Ishikawa (cell line): ENCODE measurements at regions not wholly inside any gene's neighbourhood (a gene's known extent, or its start where the extent isn't known, plus 50 kb on each side); places are given as distances from the start of the nearest gene placed in this dataset.

Source experiments
- CREB1 ChIP-seq: IDR thresholded peaks from 2 replicates; pipeline ENCODE4 v1.6.1; 2012; ENCODE audit warnings: low read depth
- EP300 ChIP-seq: IDR thresholded peaks from 2 replicates; pipeline ENCODE4 v1.6.1; 2012; ENCODE audit warnings: borderline replicate concordance
- RAD21 ChIP-seq: IDR thresholded peaks from 2 replicates; pipeline ENCODE4 v1.6.1; 2012; ENCODE audit warnings: low read depth
- TF ChIP-seq, protein P1 (sequence below): IDR thresholded peaks from 2 replicates; pipeline ENCODE4 v1.6.1; 2012; ENCODE audit warnings: low read depth, mild to moderate bottlenecking
- TF ChIP-seq, protein P2 (sequence below): IDR thresholded peaks from 2 replicates; pipeline ENCODE4 v1.6.1; 2012

DNA sequence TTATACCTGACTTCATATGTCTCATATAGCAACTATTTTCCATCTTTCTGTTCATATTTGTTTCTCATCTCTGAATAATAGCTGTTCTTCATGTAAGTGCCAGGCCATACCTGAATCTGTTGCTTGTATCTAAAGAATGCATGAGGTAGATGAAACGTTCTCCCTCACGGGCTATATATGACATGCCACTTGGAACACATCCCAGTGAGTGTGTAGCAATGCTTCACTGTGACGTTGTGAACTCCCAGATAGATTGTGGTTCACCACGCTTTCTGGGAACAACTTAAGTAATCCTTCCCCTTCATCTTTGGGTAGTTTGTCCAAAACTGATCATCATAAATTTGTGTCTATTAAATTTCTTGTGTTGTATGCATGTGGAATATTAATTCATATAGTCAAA is 60.1 kb downstream of the RDH14 start:
- TF ChIP-seq, protein P1, sequence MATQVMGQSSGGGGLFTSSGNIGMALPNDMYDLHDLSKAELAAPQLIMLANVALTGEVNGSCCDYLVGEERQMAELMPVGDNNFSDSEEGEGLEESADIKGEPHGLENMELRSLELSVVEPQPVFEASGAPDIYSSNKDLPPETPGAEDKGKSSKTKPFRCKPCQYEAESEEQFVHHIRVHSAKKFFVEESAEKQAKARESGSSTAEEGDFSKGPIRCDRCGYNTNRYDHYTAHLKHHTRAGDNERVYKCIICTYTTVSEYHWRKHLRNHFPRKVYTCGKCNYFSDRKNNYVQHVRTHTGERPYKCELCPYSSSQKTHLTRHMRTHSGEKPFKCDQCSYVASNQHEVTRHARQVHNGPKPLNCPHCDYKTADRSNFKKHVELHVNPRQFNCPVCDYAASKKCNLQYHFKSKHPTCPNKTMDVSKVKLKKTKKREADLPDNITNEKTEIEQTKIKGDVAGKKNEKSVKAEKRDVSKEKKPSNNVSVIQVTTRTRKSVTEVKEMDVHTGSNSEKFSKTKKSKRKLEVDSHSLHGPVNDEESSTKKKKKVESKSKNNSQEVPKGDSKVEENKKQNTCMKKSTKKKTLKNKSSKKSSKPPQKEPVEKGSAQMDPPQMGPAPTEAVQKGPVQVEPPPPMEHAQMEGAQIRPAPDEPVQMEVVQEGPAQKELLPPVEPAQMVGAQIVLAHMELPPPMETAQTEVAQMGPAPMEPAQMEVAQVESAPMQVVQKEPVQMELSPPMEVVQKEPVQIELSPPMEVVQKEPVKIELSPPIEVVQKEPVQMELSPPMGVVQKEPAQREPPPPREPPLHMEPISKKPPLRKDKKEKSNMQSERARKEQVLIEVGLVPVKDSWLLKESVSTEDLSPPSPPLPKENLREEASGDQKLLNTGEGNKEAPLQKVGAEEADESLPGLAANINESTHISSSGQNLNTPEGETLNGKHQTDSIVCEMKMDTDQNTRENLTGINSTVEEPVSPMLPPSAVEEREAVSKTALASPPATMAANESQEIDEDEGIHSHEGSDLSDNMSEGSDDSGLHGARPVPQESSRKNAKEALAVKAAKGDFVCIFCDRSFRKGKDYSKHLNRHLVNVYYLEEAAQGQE = no peak
- TF ChIP-seq, protein P2, sequence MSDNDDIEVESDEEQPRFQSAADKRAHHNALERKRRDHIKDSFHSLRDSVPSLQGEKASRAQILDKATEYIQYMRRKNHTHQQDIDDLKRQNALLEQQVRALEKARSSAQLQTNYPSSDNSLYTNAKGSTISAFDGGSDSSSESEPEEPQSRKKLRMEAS = no peak
- TF ChIP-seq CREB1 = no peak
- no peak for TF ChIP-seq RAD21
- TF ChIP-seq EP300 = no peak
